Pancreas (tissue), 10 donors: ENCODE measurements at regions not wholly inside any gene's neighbourhood (a gene's known extent, or its start where the extent isn't known, plus 50 kb on each side); places are given as distances from the start of the nearest gene placed in this dataset.

ENCODE experiments used
- ATAC-seq, 4 donors: fragments of 200-7000 bp; cut with Tn5 transposase; one replicate each; pipeline versions ENCODE4 v1.8.0 to v1.9.1; 2020; ENCODE audit warnings: mild to moderate bottlenecking in 4 of 4, moderate library complexity in 4 of 4
- DNase-seq, 6 donors: peaks; one replicate each; pipeline ENCODE4 v3.0.0-alpha.2; 2020
- FAIRE-seq: peaks from 2 replicates; lab custom pipeline; 2012; peaks lifted over from hg19 to GRCh38; lab: Jason Lieb, UNC
- H3K27ac ChIP-seq, 4 donors: fragments of 200-600 bp; sonication (generic); 1 replicate in 3 of 4; 2 replicates in 1 of 4; pipeline versions ENCODE4 v1.5.0 to v1.8.0; 2020
- H3K27me3 ChIP-seq, 4 donors: fragments of 200-600 bp; one replicate each; pipeline ENCODE4 v1.8.0; 2021
- H3K36me3 ChIP-seq, 3 donors: fragments of 200-600 bp; sonication (generic) in 1 of 3; one replicate each; pipeline versions ENCODE4 v1.5.0 to v1.8.0; 2020 to 2021
- H3K4me1 ChIP-seq, 3 donors: fragments of 200-600 bp; one replicate each; pipeline ENCODE4 v1.8.0; 2021
- H3K4me3 ChIP-seq, 4 donors: fragments of 200-600 bp; sonication (generic) in 2 of 4; one replicate each; pipeline versions ENCODE4 v1.5.0 to v1.8.0; 2020 to 2021
- H3K9me3 ChIP-seq, 4 donors: fragments of 200-600 bp; one replicate each; pipeline ENCODE4 v1.8.0; 2021
- CTCF ChIP-seq, 4 donors: fragments of 200-600 bp; sonication (generic) in 3 of 4; IDR thresholded peaks; one replicate each; pipeline versions ENCODE4 v1.5.0 to v1.8.0; 2021; ENCODE audit warnings: antibody characterized with exemption in 4 of 4
- WGBS, 2 donors: extraction: QIAGEN DNeasy Blood & Tissue Kit; methylation state at CpG; one replicate each; pipeline ENCODE4 v1.1.7; 2013; 5-methylcytosine and 5-hydroxymethylcytosine counted together
- intact Hi-C, 3 donors: fragments of 100-400 bp; cut with DNase I; formaldehyde crosslinking; loops; one replicate each; pipeline versions ENCODE4 v1.11.1 to v1.14.2; 2022
- donor health status: healthy with polysubstance abuse.
- donor health status: DM: no; HTN: no; CAD: no; lungs with moderate emphysema.
- donor health status: DM: no; HTN: no; CAD: no.
- donor health status: control.
- donor health status: control.
- donor health status: Bipolar disorder and iron deficiency.
- donor health status: DM: yes; HTN: yes; CAD: no.
- donor health status: DM: no; HTN: no; CAD: no.
- donor health status: DM: no; HTN: no; CAD: no.
- donor health status: DM: yes; HTN: yes; CAD: no.

GRCh38 chr13:85742355-85742754 is 56.9 kb downstream of the SLITRK6 start:
- Histone ChIP-seq H3K9me3 (no peaks in the 10 kb centered on the region), H3K4me3 (no peak overlapping the region), H3K27ac (no peak overlapping the region), H3K36me3 (no peaks in the 10 kb centered on the region), H3K4me1 (no peaks in the 10 kb centered on the region), H3K27me3 (no peaks in the 10 kb centered on the region)
- FAIRE-seq (no peak), ATAC-seq (no peak), DNase-seq (no peak)
- 0 to 2% methylated on average over 2 of the region's 2 CpGs for WGBS, 2 donors
- TF ChIP-seq CTCF (IDR thresholded peaks at IDR 0.05) = no peak
- intact Hi-C loops = no loop called here

GRCh38 chr13:85741017-85741416 is 58.2 kb downstream of the SLITRK6 start:
- DNase-seq = no peak
- intact Hi-C loops = no loop called here
- TF ChIP-seq CTCF (IDR thresholded peaks at IDR 0.05) = no peak
- 60 to 66% methylated on average over 3 of the region's 3 CpGs for WGBS, 2 donors
- H3K36me3 ChIP-seq = no peaks in the 10 kb centered on the region
- no peaks in the 10 kb centered on the region for H3K4me1 ChIP-seq
- no peaks in the 10 kb centered on the region for H3K9me3 ChIP-seq
- H3K27me3 ChIP-seq = no peaks in the 10 kb centered on the region
- no peak overlapping the region for H3K4me3 ChIP-seq
- no peak overlapping the region for H3K27ac ChIP-seq
- no peak for FAIRE-seq
- ATAC-seq = no peak

- WGBS, 2 donors = 54 to 68% methylated on average over 9 of the region's 9 CpGs
Observed at GRCh38 chr13:85738696-85739320, 60.4 kb downstream of the SLITRK6 start.

GRCh38 chr13:85737952-85738351 is 61.3 kb downstream of the SLITRK6 start:
- no peaks in the 10 kb centered on the region for H3K36me3 ChIP-seq
- no peaks in the 10 kb centered on the region for H3K27me3 ChIP-seq
- DNase-seq (no peak), FAIRE-seq (no peak), ATAC-seq (no peak)
- H3K4me1 ChIP-seq = no peaks in the 10 kb centered on the region
- H3K4me3 ChIP-seq = no peak overlapping the region
- 61 to 68% methylated on average over 1 of the region's 1 CpG for WGBS, 2 donors
- no peaks in the 10 kb centered on the region for H3K9me3 ChIP-seq
- intact Hi-C loops = no loop called here
- H3K27ac ChIP-seq = no peak overlapping the region
- no peak for TF ChIP-seq CTCF (IDR thresholded peaks at IDR 0.05)

More at GRCh38 chr13:85738696-85739320, 60.4 kb downstream of the SLITRK6 start:
- intact Hi-C loops = no loop called here
- H3K27me3 ChIP-seq = no peaks in the 10 kb centered on the region
- TF ChIP-seq CTCF (IDR thresholded peaks at IDR 0.05) = no peak
- ATAC-seq (no peak), DNase-seq (no peak), FAIRE-seq (peak; percentile 39)
- H3K27ac ChIP-seq = no peak overlapping the region
- H3K4me1 ChIP-seq = no peaks in the 10 kb centered on the region
- H3K4me3 ChIP-seq = no peak overlapping the region
- H3K36me3 ChIP-seq = no peaks in the 10 kb centered on the region
- no peaks in the 10 kb centered on the region for H3K9me3 ChIP-seq

GRCh38 chr13:85729296-85729695 is 69.9 kb downstream of the SLITRK6 start:
- no peak for ATAC-seq
- H3K9me3 ChIP-seq = no peaks in the 10 kb centered on the region
- intact Hi-C loops = no loop called here
- H3K27ac ChIP-seq = no peak overlapping the region
- DNase-seq = no peak
- TF ChIP-seq CTCF (IDR thresholded peaks at IDR 0.05) = no peak
- no peak overlapping the region for H3K4me3 ChIP-seq
- no peak for FAIRE-seq
- no peaks in the 10 kb centered on the region for H3K36me3 ChIP-seq
- H3K27me3 ChIP-seq = no peaks in the 10 kb centered on the region
- H3K4me1 ChIP-seq = no peaks in the 10 kb centered on the region
